NOMO-1 (cell line): ENCODE measurements at regions not wholly inside any gene's neighbourhood (a gene's known extent, or its start where the extent isn't known, plus 50 kb on each side); places are given as distances from the start of the nearest gene placed in this dataset.
"Not testable (repeated sequence)": the region's sequence is repeated elsewhere in the genome, so short reads cannot be mapped to it uniquely, and the experiment has no call there.

Source experiments
- DNase-seq, 2 experiments: peaks; one replicate each; lab custom pipeline; 2025; ENCODE audit not compliant: unreplicated experiment in 2 of 2; lab: John Stamatoyannopoulos, UW

DNA sequence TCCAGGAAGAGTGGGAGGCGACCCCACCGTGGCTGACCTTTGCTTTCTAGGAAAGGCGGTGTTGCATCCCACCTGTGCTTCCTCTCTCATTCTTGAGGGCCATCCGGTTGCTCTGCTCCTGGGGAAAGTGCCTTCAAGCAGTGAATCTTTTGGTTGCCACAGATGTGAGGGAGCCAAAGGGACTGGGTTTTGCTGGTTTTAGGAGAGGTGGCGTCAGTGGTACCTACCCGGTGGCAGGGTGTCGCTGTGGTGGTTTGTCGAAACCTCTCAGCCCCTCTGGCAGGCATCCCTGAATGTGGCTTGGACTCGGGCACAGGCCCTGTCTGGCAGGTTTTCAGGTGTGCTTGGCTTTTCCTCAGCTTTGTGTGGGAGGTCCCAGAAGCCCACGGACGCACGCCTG lies 611.5 kb downstream of the KCNJ18 start:
- DNase-seq: no peak

- DNase-seq: no peak
These were observed 612.5 kb downstream of the KCNJ18 start for GRCh38 chr17:22304667-22305303.

- DNase-seq: no peak
These were observed 613.2 kb downstream of the KCNJ18 start for GRCh38 chr17:22305356-22306071.

GRCh38 chr17:22310292-22310691 lies 618.0 kb downstream of the KCNJ18 start:
- not testable (repeated sequence) for DNase-seq

GRCh38 chr17:22310717-22311686 lies 618.7 kb downstream of the KCNJ18 start:
- DNase-seq: no peak

- not testable (repeated sequence) for DNase-seq
These were observed 628.7 kb downstream of the KCNJ18 start for GRCh38 chr17:22321001-22321400.

GRCh38 chr17:22322893-22323550 lies 630.7 kb downstream of the KCNJ18 start:
- not testable (repeated sequence) for DNase-seq

DNA sequence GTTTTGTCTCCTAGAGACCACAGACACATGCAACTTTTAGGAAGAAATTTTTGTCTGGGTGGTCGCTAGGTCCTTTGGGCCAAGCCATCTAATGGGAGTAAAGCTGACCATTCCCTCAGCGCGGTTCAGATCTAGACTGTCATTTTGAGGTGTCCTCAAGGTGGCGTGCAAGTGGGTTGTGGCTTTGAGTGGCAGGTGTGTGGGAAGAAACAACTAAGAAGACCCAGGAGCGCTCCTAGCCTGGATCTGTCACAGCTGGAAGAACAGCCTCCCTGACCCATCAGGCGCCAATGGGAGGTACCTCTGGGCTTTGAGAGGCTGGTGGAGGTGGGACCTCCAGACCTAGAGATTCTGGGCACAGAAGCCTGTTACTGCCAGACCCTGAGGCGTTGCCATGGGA lies 645.1 kb downstream of the KCNJ18 start:
- DNase-seq: no peak

GRCh38 chr17:22356603-22357002 lies 664.3 kb downstream of the KCNJ18 start:
- not testable (repeated sequence) for DNase-seq

DNA sequence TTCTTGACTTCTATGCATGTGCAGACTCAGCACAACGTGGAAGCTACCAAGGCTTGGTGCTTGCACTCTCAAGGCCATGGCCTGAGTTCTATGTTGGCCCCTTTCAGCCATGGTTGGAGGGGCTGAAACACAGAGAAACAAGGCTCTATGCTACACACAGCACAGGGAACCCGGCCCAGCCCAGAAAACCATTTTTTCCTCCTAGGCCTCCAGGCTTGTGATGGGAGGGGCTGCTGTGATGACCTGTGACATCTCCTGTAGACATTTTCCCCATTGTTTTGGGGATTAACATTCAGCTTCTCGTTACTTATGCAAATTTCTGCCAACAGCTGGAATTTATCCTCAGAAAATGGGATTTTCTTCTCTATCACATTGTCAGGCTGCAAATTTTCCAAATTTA lies 678.7 kb downstream of the KCNJ18 start:
- DNase-seq: not testable (repeated sequence)

GRCh38 chr17:22373911-22374310 lies 681.6 kb downstream of the KCNJ18 start:
- no peak for DNase-seq

DNA sequence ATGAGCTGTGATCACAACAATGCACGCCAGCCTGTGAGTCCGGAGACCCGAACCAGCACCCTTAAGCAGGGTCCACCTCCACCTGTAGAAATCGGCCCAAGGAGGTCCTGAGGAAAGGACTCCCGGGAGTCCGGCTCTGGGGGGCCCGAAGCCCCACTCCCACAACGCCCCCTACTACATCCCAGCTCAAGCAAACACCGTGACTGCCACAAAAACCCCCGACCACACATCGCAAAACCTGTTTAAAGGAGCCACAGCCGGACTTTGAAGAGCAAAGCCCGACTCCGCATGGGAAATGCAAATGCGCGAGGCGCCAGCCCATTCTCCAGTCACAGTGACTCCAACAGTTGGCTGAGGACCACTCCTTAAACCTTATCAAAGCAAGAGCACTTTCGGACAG lies 682.4 kb downstream of the KCNJ18 start:
- DNase-seq: no peak

- not testable (repeated sequence) for DNase-seq
These were observed 684.4 kb downstream of the KCNJ18 start for GRCh38 chr17:22376747-22377146.

DNA sequence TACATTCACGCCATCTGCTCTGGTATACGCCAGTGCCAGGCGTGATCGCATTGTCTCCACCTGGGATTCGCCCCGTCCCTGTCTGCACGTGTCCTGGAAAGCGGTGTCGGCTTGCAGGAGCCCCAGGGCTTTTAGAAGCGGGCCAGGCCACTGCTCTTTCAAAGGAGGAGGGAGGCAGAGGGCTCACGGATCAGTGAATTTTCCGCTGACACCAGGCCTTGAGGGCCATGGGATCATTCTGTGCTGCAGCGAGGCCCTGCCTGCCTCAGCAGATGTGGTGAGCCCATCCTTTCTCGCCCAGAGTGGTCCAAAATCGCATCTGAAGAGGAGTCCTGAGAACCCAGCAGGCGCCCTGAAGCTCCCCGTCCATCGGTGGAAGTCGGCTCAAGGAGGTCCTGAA lies 686.4 kb downstream of the KCNJ18 start:
- not testable (repeated sequence) for DNase-seq

- not testable (repeated sequence) for DNase-seq
These were observed 689.3 kb downstream of the KCNJ18 start for GRCh38 chr17:22381589-22381988.

- DNase-seq: not testable (repeated sequence)
These were observed 691.6 kb downstream of the KCNJ18 start for GRCh38 chr17:22383772-22384460.

- DNase-seq: not testable (repeated sequence)
These were observed 692.1 kb downstream of the KCNJ18 start for GRCh38 chr17:22384461-22384800.

- not testable (repeated sequence) for DNase-seq
These were observed 706.1 kb downstream of the KCNJ18 start for GRCh38 chr17:22398446-22398845.

GRCh38 chr17:22399037-22399436 lies 706.7 kb downstream of the KCNJ18 start:
- not testable (repeated sequence) for DNase-seq

- DNase-seq: not testable (repeated sequence)
These were observed 712.8 kb downstream of the KCNJ18 start for GRCh38 chr17:22405080-22405479.
